ENCODE measurements at regions not wholly inside any gene's neighbourhood (a gene's known extent, or its start where the extent isn't known, plus 50 kb on each side); places are given as distances from the start of the nearest gene placed in this dataset.
"Not testable (repeated sequence)": the region's sequence is repeated elsewhere in the genome, so short reads cannot be mapped to it uniquely, and the experiment has no call there.

DNA sequence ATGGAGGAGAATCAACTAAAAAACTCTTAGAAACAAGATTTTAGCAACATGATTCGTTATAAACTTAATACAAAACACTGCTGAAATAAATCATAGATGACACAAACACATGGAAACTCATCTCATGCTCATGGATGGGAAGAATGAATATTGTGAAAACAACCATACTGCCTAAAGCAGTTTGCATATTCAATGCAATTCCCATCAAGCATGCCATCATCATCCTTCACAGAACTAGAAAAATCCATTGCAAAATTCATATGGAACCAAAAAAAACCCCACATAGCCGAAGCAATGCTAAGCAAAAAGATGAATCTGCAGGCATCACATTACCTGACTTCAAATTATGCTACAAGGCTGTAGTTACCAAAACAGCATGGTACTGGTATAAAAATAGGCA, 1015.8 kb upstream of the GRIA3 start:
- DNase-seq (ENCODE audit: low read depth) = no peak

- no peak for DNase-seq (ENCODE audit: low read depth)
Measured at GRCh38 chrX:122184791-122185190, 999.3 kb upstream of the GRIA3 start.

DNA sequence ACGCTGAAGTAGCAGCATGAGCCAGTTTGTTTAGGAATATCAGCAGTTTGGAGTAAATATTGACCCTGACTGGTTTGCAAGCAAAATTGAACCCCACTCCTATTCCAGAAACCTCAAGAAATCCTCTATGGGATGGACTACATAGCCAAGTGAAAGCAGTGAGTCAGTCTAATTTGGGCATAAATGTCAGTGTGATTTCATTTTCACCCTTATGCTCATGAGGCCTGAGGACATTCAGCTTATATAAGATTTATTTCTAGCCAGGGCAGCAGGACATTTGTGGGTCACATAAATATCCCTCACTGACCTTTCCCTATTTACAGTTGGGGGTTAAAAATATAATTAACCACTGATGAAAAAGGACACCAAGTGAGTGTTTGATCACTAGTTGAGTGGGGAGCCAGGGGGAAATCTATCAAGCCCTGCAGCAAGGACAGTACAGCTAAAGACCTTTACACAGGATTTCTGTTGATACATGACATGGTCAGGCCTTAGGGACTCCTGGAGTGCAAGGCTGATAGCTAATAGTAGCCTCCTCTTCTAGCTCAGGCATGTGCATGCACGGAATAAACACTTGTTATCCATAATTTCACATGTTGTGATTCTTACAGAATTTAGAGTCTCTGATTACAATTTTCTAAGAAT, 996.9 kb upstream of the GRIA3 start:
- DNase-seq (ENCODE audit: low read depth) = no peak

DNA sequence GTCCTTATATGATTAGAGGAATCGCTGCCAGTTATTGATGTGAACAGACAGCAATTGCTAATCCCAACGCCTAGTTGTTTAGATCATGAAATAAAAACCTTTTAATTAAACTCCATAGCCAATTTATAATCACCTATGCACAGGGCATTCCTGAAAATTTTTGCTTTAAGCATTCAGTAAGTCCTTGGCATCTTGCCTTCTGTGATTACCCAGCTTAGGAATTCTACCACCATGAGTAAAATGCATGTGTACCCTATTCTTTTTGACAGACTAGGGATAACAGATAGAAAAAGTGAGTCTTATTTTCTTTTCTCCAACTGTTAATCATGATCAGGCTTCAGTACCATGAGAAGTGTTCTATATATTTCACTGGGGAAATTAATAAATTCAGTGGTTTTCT, 995.3 kb upstream of the GRIA3 start:
- DNase-seq (ENCODE audit: low read depth) = no peak

DNA sequence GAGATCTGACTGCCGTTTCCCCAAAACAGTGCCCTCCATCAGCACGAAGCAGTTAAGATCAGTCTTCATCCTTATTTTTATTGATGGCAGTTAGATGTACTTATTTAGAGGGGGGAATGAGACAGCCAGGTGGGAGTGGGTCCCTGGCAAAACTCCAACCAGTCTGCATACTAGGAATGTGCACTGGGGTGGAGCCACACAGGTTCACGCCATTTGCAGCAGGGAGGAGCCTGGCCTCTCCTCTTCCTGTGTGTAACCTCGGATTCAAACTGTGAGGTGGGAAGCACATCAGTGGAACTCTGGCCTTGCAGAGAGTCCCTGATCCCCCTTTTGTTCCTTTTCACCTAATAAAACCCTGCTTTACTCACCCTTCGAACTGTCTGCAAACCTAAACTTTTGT, 987.7 kb upstream of the GRIA3 start:
- no peak for DNase-seq (ENCODE audit: low read depth)

GRCh38 chrX:122203399-122203798, 980.7 kb upstream of the GRIA3 start:
- no peak for DNase-seq (ENCODE audit: low read depth)

DNA sequence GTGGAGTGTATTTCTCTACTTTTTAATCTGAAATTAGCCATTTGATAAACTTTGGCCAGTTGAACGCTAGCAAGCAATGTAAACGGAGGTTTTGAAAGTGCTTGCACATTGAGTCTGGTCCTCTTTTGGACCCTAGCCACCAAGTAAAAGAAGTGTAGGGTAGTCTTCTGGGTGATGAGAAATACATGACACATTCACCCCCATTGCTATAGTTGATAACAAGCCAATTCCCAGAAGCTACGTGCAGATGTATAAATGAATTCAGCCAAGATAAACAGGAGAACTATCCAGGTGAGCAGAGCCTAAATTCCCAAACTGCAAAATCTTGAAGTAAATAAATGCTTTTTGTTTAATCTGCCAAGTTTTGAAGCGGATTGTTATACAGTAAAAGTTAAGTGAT, 965.4 kb upstream of the GRIA3 start:
- no peak for DNase-seq (ENCODE audit: low read depth)

DNA sequence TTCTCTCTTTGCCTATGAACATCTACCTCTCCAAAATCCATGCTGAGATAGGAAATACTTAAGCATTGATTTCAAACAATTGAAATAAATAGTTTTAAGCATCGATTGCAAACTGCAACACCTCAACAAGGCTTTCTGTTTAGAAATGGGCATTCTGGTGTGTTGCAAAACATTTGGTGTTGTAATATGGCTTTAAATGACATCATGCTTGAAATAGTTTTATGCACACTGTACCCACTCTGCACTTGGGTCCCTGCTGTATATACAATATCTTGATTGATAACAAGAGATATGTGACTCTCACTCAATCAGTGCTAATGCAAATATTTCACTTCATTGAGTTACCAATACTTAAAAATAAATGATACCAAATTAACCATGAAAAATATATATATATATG, 964.9 kb upstream of the GRIA3 start:
- DNase-seq (ENCODE audit: low read depth) = no peak

DNA sequence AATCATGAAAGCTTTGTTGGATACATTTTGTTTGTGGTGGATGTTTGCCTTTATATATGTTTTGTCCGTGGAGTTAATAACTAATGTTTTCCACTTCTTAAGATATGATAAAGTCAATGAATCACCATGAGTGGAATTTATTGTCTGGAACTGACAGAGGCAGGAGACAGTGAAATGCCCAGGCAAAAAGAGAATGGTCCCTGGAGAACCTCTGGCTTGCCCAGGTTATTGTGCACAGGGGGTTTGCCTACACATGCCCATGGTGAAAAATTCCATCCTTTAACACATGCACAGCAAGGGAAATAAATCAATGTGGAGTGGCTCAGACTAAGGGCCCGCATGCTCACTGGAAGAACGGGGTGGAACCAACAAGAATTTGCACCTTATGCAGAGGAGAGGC, 964.3 kb upstream of the GRIA3 start:
- DNase-seq (ENCODE audit: low read depth) = no peak

DNA sequence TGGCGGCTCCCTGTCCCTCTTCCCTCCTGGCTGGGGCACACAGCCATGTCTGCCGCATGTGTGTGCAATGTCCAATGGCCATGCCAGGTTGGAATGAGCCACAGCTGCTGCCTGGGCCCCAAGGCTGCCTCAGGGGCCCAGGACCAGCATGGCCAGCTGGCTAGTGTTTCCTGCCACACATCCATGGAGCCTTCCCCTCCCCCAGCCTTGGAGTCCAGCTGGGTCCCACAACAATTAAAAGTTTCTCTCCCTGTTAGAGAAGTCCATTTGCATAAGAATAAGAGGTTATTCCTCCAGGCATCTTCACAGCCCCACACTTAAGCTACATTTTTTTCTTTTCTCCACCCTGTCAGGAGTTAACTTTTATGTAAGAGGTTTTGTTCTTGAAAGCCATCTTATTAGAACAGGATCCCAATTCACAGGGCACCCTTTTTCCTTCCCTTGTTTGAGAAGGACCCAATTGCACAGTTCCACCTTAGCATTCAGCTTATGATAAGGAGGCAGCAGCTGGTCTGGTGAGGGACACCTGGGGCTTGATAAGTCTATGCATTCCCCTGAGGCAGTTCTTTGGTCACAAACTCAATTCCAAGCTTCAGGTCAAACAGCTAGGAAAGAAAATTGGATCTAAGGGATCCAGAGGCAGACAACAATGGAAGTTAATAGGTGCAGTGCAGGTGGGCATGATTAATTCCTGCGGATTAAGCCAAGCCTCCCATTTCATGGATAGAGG, 963.3 kb upstream of the GRIA3 start:
- DNase-seq (ENCODE audit: low read depth) = no peak

- DNase-seq (ENCODE audit: low read depth) = not testable (repeated sequence)
Measured at GRCh38 chrX:122221810-122222209, 962.3 kb upstream of the GRIA3 start.

GRCh38 chrX:122224137-122224536, 959.9 kb upstream of the GRIA3 start:
- DNase-seq (ENCODE audit: low read depth) = not testable (repeated sequence)

DNA sequence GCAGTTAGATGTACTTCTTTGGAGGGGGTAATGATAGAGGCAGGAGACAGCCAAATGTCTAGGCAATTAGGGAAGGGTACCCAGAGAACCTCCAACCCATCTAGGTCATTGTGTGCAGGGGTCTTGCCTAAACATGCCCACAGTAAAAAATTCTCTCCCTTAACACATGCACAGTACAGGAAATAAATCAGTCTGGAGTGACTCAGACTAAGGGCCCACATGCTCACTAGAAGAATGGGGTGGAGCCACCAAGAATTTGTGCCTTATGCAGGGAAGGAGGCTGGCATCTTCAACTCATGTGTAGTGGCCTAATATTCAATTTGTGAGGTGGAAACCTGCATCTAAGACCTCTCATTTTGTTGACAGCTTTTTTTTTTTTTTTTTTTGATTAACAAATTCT, 945.3 kb upstream of the GRIA3 start:
- DNase-seq (ENCODE audit: low read depth) = no peak

DNA sequence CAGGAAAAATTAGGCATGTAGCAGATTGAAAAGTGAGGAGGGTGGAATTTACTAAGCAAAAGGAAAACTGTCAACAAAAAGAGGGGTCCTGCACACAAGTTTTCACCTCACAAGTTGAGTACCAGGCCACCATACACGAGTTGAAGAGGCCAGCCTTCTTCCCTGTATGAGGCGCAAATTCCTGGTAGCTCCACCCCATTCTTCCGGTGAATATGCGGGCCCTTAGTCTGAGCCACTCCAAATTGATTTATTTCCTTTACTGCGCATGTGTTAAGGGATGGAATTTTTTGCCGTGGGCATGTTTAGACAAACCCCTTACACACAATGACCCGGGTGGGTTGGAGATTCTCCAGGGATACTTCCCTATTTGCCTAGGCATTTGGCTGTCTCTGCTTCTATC, 942.1 kb upstream of the GRIA3 start:
- no peak for DNase-seq (ENCODE audit: low read depth)

DNA sequence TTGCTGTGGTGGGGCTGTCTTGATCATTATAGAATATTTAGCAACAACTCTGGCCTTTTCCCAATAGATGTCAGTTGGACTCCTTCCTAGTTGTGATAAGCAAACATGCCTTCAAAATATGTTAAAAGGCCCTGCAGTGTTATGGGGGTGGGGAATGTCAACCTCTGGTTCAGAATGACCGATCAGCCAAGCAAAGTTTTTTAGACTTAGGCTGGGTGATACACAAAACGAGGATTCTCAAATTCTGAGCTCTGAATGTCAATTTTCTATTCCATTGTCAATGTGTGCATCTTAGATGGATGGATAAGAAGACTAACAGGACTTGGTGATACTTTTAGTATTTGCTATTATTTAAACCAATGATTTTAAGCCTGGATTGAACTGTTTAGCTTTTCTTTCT, 940.0 kb upstream of the GRIA3 start:
- DNase-seq (ENCODE audit: low read depth) = no peak

- no peak for DNase-seq (ENCODE audit: low read depth)
Measured at GRCh38 chrX:122245175-122245574, 938.9 kb upstream of the GRIA3 start.

- no peak for DNase-seq (ENCODE audit: low read depth)
Measured at GRCh38 chrX:122245943-122246342, 938.1 kb upstream of the GRIA3 start.

GRCh38 chrX:122246937-122247336, 937.1 kb upstream of the GRIA3 start:
- no peak for DNase-seq (ENCODE audit: low read depth)

DNA sequence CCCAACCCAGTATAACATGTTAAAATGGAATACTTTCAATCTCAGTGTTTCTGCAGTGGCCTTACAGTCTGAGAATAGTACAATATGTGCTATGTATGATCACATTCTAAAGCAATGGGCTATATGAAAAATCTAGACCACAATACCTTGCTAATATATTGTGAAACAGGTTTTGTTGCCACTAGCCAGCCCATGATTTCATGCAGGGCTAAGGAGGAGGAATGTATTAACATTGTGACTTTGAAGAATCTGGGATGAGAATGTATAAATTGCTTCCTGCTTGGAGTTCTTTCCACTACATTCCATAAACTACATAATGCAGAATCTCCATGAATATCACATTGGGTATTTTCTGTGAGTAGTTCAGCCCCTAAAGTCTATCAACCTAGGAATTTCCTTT, 935.4 kb upstream of the GRIA3 start:
- DNase-seq (ENCODE audit: low read depth) = no peak

- no peak for DNase-seq (ENCODE audit: low read depth)
Measured at GRCh38 chrX:122252454-122252853, 931.6 kb upstream of the GRIA3 start.

GRCh38 chrX:122268353-122268752, 915.7 kb upstream of the GRIA3 start:
- DNase-seq (ENCODE audit: low read depth) = no peak

GRCh38 chrX:122269243-122269781, 914.8 kb upstream of the GRIA3 start:
- DNase-seq (ENCODE audit: low read depth) = no peak

All from myocyte (in vitro differentiated cells).